Breast epithelium (tissue), 4 donors: ENCODE measurements at regions not wholly inside any gene's neighbourhood (a gene's known extent, or its start where the extent isn't known, plus 50 kb on each side); places are given as distances from the start of the nearest gene placed in this dataset.

Experiments used
- DNase-seq, 2 donors: peaks; one replicate each; pipeline ENCODE4 v3.0.0-alpha.2; 2019; ENCODE audit warnings: low spot score in 2 of 2
- H3K27ac ChIP-seq, 2 donors: fragments of 200-600 bp; sonication (generic) in 1 of 2; one replicate each; pipeline ENCODE4 v1.5.1; 2016 to 2019; ENCODE audit warnings: mild to moderate bottlenecking in 1 of 2
- H3K27me3 ChIP-seq, 2 donors: fragments of 200-600 bp; sonication (generic) in 1 of 2; one replicate each; pipeline versions ENCODE4 v1.5.1 to v1.6.0; 2017 to 2019; ENCODE audit warnings: control low read depth in 1 of 2, mild to moderate bottlenecking in 1 of 2
- H3K36me3 ChIP-seq: fragments of 200-600 bp; one replicate; pipeline ENCODE4 v1.5.1; 2019
- H3K4me1 ChIP-seq, 2 donors: fragments of 200-600 bp; sonication (generic); one replicate each; pipeline ENCODE4 v1.5.1; 2016 to 2019; ENCODE audit warnings: control low read depth in 1 of 2
- H3K4me3 ChIP-seq, 3 donors: fragments of 200-600 bp; sonication (generic); 1 replicate in 2 of 3; 2 replicates in 1 of 3; pipeline ENCODE4 v1.5.1; 2016 to 2019; ENCODE audit warnings: mild to moderate bottlenecking in 3 of 3, moderate library complexity in 2 of 3
- H3K9me3 ChIP-seq, 2 donors: fragments of 200-600 bp; sonication (generic) in 1 of 2; one replicate each; pipeline ENCODE4 v1.5.1; 2016 to 2019; ENCODE audit warnings: control low read depth in 1 of 2
- CTCF ChIP-seq, 3 donors: fragments of 450-650 bp; IDR thresholded peaks; one replicate each; pipeline ENCODE4 v1.5.1; 2016 to 2017; ENCODE audit warnings: antibody characterized with exemption in 3 of 3, mild to moderate bottlenecking in 3 of 3, moderate library complexity in 3 of 3
- POLR2A ChIP-seq: fragments of 450-650 bp; IDR thresholded peaks from one replicate; pipeline ENCODE4 v1.6.1; 2016; ENCODE audit warnings: antibody characterized with exemption, mild to moderate bottlenecking, moderate library complexity
- POLR2AphosphoS5 ChIP-seq, 3 donors: sonication (generic); formaldehyde crosslinking; IDR thresholded peaks; one replicate each; pipeline ENCODE4 v1.6.1; 2017; ENCODE audit warnings: antibody characterized with exemption in 3 of 3
- intact Hi-C: fragments of 100-400 bp; cut with DNase I; formaldehyde crosslinking; loops from one replicate; pipeline ENCODE4 v1.15.1; 2023; ENCODE audit warnings: low total_unique reads

GRCh38 chr12:124456652-124457152, 110.7 kb downstream of the NCOR2 start:
- Histone ChIP-seq H3K4me3 (peak overlapping the region; percentile 31 to 66 (median 36)), H3K9me3 (no peaks in the 10 kb centered on the region), H3K36me3 (no peaks in the 10 kb centered on the region), H3K4me1 (peaks cover 16 to 35% of the 10 kb centered on the region in 2 donors), H3K27me3 (no peaks in the 10 kb centered on the region), H3K27ac (peak overlapping the region; percentile 81 to 93)
- no peak for DNase-seq
- TF ChIP-seq CTCF (IDR thresholded peaks at IDR 0.05) (no peak), POLR2AphosphoS5 (IDR thresholded peaks at IDR 0.05) (no peak), POLR2A (no peak)
- intact Hi-C loops = no loop called here

GRCh38 chr12:124456133-124456651, 111.2 kb downstream of the NCOR2 start:
- H3K4me3 ChIP-seq = peak overlapping the region in 1 of 3 donors; percentile 66
- H3K36me3 ChIP-seq = no peaks in the 10 kb centered on the region
- H3K27me3 ChIP-seq = no peaks in the 10 kb centered on the region
- DNase-seq = no peak
- intact Hi-C loops = no loop called here
- H3K4me1 ChIP-seq = peaks cover 16 to 35% of the 10 kb centered on the region in 2 donors
- no peak for TF ChIP-seq POLR2AphosphoS5 (IDR thresholded peaks at IDR 0.05)
- no peak for TF ChIP-seq CTCF (IDR thresholded peaks at IDR 0.05)
- no peak for TF ChIP-seq POLR2A
- no peaks in the 10 kb centered on the region for H3K9me3 ChIP-seq
- peak overlapping the region; percentile 81 to 93 for H3K27ac ChIP-seq

- Histone ChIP-seq H3K27ac (peak overlapping the region; percentile 64 to 93), H3K36me3 (no peaks in the 10 kb centered on the region), H3K4me1 (peaks cover 16 to 35% of the 10 kb centered on the region in 2 donors), H3K27me3 (no peaks in the 10 kb centered on the region), H3K4me3 (no peak overlapping the region), H3K9me3 (no peaks in the 10 kb centered on the region)
- intact Hi-C loops = no loop called here
- no peak for DNase-seq
- TF ChIP-seq CTCF (IDR thresholded peaks at IDR 0.05) = no peak
- TF ChIP-seq POLR2AphosphoS5 (IDR thresholded peaks at IDR 0.05) = no peak
- no peak for TF ChIP-seq POLR2A
Observed at GRCh38 chr12:124455336-124455735, 112.1 kb downstream of the NCOR2 start.

- H3K4me1 ChIP-seq = peaks cover 16 to 35% of the 10 kb centered on the region in 2 donors
- H3K27ac ChIP-seq = peak overlapping the region; percentile 64 to 93
- no peak for DNase-seq
- no peaks in the 10 kb centered on the region for H3K36me3 ChIP-seq
- TF ChIP-seq POLR2A (no peak), CTCF (IDR thresholded peaks at IDR 0.05) (no peak), POLR2AphosphoS5 (IDR thresholded peaks at IDR 0.05) (no peak)
- H3K27me3 ChIP-seq = no peaks in the 10 kb centered on the region
- H3K9me3 ChIP-seq = no peaks in the 10 kb centered on the region
- no peak overlapping the region for H3K4me3 ChIP-seq
- intact Hi-C loops = no loop called here
Observed at GRCh38 chr12:124454735-124455134, 112.7 kb downstream of the NCOR2 start.

GRCh38 chr12:124454352-124454725, 113.1 kb downstream of the NCOR2 start:
- Histone ChIP-seq H3K36me3 (no peaks in the 10 kb centered on the region), H3K4me3 (no peak overlapping the region), H3K27me3 (no peaks in the 10 kb centered on the region), H3K9me3 (no peaks in the 10 kb centered on the region), H3K4me1 (peaks cover 16 to 35% of the 10 kb centered on the region in 2 donors), H3K27ac (peak overlapping the region; percentile 64 to 93)
- intact Hi-C loops = no loop called here
- DNase-seq = no peak
- TF ChIP-seq POLR2AphosphoS5 (IDR thresholded peaks at IDR 0.05) = no peak
- no peak for TF ChIP-seq POLR2A
- no peak for TF ChIP-seq CTCF (IDR thresholded peaks at IDR 0.05)
